Activated CD4-positive, alpha-beta T cell treated with anti-CD3 and anti-CD28 coated beads, Interleukin-2, Interleukin-6, amounts not matched to agents 100 ng/mL and 50 ng/mL, durations not matched to agents 16 hours and 8 hours (primary cell): ENCODE measurements at regions not wholly inside any gene's neighbourhood (a gene's known extent, or its start where the extent isn't known, plus 50 kb on each side); places are given as distances from the start of the nearest gene placed in this dataset.
"Not testable (repeated sequence)": the region's sequence is repeated elsewhere in the genome, so short reads cannot be mapped to it uniquely, and the experiment has no call there.

ENCODE experiments used
- DNase-seq: peaks from one replicate; pipeline ENCODE4 v3.0.0-alpha.2; 2020

GRCh38 chr2:160816916-160817499 is 323.4 kb upstream of the RBMS1 start:
- no peak for DNase-seq

GRCh38 chr2:160820691-160821090 is 327.1 kb upstream of the RBMS1 start:
- no peak for DNase-seq

DNA sequence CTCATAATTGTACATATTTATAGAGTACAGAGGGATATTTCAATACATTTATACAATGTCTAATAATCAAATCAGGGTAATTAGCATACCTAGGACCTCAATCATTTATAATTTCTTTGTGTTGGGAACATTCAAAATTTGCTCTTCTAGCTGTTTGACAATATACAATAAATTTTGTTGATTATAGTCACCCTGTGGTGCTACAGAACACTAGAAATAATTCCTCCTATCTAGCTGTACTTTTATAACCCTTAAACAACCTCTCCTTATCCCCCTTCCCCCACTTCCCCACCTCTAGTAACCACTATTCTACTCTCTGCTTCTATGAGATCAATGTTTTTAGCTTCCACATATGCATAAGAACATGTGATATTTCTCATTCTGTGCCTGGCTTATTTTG is 328.4 kb upstream of the RBMS1 start:
- DNase-seq, result no peak

GRCh38 chr2:160825433-160825832 is 331.8 kb upstream of the RBMS1 start:
- DNase-seq, result no peak

- DNase-seq, result no peak
These were observed 332.9 kb upstream of the RBMS1 start for GRCh38 chr2:160826496-160826895.

DNA sequence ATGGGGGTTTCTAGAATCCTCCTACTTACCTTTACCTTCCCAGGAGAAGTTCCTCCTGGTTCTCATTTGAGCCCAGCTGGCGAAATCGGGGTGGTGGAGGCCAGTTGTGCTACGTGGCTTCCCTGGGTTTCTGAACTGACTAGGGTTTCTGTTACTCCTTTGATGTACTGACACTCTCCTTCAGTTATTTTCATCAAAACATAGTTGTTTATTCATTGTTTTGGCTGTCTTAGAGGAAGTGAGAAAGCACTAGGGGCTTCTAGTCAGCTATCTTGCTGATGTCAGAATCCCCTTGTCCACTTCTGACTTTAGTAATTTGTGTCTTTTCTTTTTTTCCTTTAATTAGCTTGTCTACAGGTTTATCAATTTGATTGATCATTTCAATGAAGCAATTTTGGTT is 332.2 kb upstream of the TANK start:
- no peak for DNase-seq

- not testable (repeated sequence) for DNase-seq
These were observed 327.8 kb upstream of the TANK start for GRCh38 chr2:160832381-160832780.

DNA sequence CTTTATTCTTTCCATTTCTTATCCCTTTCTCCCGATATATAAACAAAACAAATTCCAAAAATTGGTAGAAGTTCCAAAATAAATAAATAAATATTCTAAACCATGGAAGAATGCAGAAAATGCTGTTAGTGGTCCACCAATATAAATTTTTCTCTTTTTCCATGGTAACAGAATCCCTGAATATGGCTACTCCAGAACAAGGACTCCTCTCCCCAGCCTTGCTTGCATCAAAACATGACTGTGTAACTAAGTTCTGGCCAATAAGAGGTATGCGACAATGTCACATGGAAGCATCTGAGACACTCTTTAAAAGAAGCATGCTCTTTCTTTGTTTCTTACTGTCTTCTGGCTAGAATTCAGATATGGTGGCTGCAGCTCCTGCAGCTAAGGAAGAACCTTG is 325.1 kb upstream of the TANK start:
- DNase-seq, result no peak

DNA sequence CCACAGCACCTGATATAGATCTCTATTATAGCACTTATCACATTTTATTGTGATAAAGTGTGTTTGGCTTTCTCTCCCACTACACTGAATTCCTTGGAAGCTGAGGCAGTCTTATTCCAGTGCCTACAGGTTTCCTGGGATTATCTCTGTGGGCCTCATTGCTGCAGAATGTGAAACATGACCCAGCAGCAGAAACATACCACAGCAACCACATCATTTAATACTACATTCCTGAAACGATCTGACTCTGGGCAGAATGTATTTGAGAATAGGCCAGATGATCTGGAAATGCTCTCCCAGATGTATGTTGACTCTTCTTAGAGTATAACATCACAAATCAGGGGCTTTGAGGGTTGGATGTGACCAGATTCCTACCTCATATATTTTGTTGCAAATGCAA is 323.5 kb upstream of the TANK start:
- no peak for DNase-seq

DNA sequence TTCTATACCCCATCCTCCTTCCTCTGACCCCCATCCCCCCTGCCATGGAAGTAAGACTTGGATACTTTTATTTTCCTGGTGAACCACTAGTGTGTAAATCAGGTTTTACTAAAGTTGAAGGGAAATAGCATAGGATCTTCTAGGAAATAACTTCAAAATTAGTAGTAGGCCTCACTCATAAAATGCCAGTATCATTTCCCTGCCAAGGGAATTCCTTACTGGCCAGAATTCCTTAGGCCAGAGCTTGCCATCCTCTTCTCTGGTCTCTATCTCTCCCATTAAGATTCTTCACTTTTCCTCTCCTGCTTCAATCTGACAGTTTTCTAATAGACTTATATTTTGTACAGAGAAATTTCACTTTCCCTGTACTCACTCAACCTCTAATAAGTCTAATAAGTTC is 322.8 kb upstream of the TANK start:
- no peak for DNase-seq

DNA sequence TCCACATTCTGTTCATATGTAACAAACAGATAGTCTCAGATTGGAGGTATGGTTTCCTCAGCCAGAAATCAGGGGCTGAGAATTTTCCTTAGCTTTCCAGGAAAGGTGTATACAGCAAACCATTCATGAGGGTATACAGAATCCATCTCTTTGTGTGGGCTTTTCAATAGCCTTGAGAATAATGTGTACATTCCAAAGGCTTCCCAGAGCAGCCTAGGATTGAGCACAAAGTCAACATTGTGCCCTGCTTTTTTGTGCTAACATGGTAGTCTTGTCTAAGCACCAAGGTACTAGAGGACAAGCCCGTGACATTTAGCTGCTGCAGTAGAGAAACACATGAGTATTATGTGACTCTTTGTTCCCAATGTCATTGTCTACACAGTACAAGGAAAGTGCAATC is 322.1 kb upstream of the TANK start:
- no peak for DNase-seq

DNA sequence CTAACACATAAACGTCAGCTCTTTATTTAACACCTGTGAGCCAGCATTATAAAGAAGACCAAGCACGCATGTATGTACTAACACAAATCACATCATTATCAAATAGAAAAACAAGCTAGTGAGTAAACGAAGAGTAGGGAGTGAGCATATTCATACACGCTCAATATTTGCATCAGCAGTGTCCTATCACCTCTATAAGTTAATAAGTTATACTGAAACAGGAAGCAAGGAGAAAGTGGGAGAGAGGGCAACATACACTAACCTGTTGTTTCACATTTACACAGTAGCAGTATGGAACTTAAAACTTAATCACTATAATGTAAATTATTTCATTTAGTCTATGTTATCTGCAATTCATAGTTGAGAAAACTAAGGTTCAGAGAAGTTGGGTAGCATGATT is 321.5 kb upstream of the TANK start:
- DNase-seq, result no peak

GRCh38 chr2:160842286-160842685 is 317.9 kb upstream of the TANK start:
- no peak for DNase-seq

DNA sequence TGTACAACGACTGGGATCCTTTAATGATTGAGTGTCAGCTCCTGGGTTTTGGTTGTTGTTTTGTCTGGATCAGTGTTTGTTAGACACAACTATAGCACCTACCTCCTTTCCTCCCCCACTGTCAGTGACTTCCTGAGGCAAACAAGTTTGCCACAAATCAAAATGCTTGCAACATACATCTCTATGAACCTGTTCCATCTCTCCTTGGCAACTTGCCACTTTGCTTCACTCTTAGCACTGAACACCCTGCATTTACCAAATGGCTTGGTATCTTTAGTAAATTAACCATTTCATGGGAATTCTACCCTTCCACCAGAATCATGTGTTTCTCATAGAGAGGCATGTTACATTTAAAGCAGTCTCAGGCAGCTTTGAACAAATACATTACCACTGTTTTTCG is 301.1 kb upstream of the TANK start:
- DNase-seq, result no peak

DNA sequence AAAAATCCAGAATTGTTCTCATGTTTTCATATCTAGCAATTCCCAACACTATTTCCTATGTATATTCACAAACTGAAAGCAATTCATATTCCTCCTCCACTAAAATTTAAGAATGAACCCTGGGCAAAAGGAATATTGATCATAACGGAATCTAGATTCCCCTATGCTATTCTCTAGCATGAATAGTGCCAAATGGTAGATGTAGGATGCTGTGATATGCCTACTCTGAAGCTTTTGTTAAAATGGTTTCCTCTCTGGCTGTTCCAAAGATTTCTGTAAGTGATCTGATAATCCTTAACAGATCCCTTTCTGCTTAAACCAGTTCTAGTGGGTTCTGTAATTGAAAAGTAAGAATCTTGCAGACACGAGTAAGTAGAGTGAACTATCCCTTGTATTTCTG is 298.0 kb upstream of the TANK start:
- DNase-seq, result no peak

DNA sequence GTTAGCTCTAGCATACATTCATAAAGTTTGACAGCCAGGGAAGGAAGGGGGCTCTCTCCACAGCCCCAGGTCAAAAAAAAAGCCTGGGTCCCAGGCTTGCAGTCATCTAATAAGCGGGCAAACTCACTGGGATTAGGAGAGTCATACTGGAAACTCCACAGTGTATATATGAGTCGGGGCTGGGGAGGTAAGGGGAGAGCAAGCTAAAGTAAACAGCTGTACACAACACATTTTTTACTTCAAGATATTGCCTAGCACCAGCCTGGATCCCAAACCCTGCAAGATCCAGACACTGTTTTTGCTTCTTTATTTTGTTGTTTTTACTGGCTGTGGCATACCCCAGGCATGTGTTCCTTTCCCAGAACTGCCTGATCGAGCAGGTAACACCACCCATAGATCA is 291.3 kb upstream of the TANK start:
- DNase-seq, result no peak

DNA sequence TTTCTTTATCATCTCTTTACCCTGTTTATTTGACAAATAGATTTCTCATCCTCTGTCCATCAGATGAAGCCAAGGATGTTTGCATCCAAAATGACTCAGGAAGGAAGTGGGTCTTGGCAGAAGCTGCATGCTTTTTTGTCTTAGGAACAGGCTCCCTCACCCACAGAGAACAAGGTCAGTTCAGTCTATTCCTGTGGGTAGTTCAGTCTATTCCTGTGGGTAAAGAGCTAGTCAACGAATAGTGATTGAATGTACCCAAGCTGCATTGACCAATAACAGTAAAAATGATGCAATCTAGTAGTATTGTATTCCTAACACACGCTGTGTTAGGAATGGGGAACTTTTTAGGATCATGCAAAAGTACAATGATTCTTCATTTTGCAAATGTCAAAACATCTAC is 290.8 kb upstream of the TANK start:
- no peak for DNase-seq

- no peak for DNase-seq
These were observed 289.3 kb upstream of the TANK start for GRCh38 chr2:160870729-160871465.

- no peak for DNase-seq
These were observed 288.3 kb upstream of the TANK start for GRCh38 chr2:160871953-160872352.

DNA sequence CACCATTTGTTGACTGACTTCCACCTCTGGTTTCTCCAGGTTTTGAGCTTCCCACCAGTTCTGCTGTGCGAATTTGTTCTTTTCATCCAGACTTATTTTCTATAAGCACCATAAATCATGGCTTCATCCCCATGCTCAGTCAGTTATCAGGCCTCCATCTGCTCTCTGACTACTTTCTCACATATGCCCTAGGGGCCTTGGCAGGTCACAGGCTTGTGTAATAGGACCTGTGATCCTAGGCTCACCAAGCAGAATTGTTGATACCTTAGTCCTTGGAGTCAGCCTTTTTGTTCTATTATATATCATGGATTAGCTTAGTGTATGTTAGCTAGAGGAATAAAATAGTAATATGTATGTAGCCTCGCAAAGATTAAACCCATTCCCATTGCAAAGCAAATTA is 284.2 kb upstream of the TANK start:
- DNase-seq, result no peak

GRCh38 chr2:160876765-160877164 is 283.5 kb upstream of the TANK start:
- DNase-seq, result no peak

DNA sequence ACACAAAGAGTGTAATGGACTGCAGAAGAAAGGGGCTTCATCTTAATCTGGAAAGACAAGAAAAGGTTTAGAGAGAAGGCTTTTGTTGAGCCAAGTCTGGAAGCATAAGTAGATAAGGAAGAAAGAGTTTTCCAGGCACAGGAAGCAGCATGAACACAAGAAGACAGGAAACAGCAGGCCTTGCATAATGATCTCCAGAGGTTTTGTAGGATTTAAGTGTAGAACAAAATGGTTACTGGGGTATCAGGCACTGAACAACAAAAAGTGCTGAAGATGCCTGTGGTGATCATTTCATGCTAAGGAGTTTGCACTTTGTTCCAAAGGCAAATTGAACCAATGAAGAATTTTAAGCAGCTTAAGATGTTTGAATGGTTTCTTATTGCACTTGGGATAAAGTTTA is 281.6 kb upstream of the TANK start:
- no peak for DNase-seq

GRCh38 chr2:160882906-160883305 is 277.3 kb upstream of the TANK start:
- no peak for DNase-seq

- no peak for DNase-seq
These were observed 276.2 kb upstream of the TANK start for GRCh38 chr2:160884056-160884455.
